Jurkat, Clone E6-1 (cell line): ENCODE measurements at regions not wholly inside any gene's neighbourhood (a gene's known extent, or its start where the extent isn't known, plus 50 kb on each side); places are given as distances from the start of the nearest gene placed in this dataset.
"Not testable (repeated sequence)": the region's sequence is repeated elsewhere in the genome, so short reads cannot be mapped to it uniquely, and the experiment has no call there.

ENCODE experiments used
- DNase-seq: peaks from one replicate; pipeline ENCODE4 v3.0.0-alpha.2; 2011; ENCODE audit warnings: low read depth, low spot score
- H3K4me3 ChIP-seq: 2 replicates; pipeline ENCODE4 v1.5.1; 2011; ENCODE audit warnings: mild to moderate bottlenecking, low read length, control low read depth, moderate library complexity

- H3K4me3 ChIP-seq, result no peak overlapping the region
- no peak for DNase-seq
Measured at GRCh38 chr4:189845145-189845846, 95.4 kb upstream of the FRG1 start.

GRCh38 chr4:189846094-189846493 is 94.6 kb upstream of the FRG1 start:
- not testable (repeated sequence) for H3K4me3 ChIP-seq, DNase-seq

DNA sequence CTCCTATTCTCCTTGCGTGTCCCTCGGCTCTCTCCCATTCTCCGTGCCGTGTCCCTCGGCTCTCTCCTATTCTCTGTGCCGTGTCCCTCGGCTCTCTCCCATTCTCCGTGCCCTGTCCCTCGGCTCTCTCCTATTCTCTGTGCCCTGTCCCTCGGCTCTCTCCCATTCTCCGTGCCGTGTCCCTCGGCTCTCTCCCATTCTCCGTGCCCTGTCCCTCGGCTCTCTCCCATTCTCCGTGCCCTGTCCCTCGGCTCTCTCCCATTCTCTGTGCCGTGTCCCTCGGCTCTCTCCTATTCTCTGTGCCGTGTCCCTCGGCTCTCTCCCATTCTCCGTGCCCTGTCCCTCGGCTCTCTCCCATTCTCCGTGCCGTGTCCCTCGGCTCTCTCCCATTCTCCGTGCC is 94.1 kb upstream of the FRG1 start:
- DNase-seq, H3K4me3 ChIP-seq: not testable (repeated sequence)

- not testable (repeated sequence) for H3K4me3 ChIP-seq, DNase-seq
Measured at GRCh38 chr4:189848672-189849071, 92.0 kb upstream of the FRG1 start.

DNA sequence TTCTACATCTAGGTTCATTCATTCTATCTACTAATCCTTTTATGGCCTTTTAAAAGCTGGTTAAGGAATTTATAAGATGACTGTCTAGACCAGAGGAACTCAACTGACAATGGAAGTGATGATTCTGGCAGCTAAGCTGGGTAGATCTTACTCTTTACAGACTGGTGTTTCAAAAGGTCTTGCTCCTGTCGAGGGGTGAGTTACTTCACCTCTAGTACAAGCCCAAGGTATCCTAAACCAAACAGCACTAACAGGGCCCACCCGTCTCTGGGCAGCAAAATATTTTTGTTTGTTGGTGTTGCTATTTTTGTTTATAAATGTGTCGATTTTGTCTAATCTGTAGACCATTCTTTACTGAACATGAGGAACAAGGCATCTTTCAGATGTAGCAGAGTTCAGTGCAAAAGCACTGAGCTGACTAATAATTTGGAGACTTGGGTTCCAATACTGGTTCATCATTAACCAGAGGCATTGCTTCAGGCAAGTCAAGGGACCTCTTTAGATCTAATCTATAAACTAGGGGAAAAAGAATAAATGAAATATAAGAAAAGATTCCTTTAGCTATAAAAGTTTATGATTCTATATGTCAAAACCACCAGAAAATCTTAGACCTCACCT is 90.3 kb upstream of the FRG1 start:
- no peak overlapping the region for H3K4me3 ChIP-seq
- DNase-seq, result no peak

- H3K4me3 ChIP-seq, result no peak overlapping the region
- no peak for DNase-seq
Measured at GRCh38 chr4:189858435-189858834, 82.2 kb upstream of the FRG1 start.

DNA sequence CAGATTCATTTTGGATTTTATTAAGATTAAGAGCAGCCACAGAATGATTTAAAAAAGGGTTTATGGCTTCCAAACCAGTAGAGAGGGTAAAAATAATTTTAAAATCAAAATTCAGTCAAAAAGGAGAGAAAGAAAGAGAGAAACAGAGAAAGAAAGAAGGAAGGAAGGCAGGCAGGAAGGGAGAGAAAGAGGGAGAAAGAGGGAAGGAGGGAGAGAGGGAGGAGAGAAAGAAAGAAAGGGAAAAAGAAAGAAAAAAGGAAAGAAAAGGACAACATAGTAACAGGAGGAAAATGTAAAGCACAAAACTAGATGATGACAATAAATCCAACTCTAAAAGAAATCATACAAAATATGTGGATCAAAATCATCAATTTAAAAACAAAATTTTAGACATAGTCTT is 79.6 kb upstream of the FRG1 start:
- H3K4me3 ChIP-seq, result no peak overlapping the region
- no peak for DNase-seq

DNA sequence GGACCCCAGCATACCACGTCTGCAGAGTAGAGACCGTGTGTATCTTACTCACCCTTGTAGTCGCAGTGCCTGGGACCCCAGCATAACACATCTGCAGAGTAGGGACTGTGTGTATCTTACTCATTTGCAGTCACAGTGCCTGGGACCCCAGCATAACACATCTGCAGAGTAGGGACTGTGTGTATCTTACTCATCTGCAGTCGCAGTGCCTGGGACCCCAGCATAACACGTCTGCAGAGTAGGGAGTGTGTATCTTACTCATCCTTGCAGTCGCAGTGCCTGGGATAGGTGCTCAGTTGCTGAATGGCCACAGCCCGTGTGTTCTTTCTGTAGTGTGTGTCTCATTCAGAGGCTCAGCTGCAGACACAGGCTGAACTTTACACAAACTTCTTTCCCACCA is 71.4 kb upstream of the FRG1 start:
- no peak for DNase-seq
- no peak overlapping the region for H3K4me3 ChIP-seq

- no peak overlapping the region for H3K4me3 ChIP-seq
- no peak for DNase-seq
Measured at GRCh38 chr4:189870511-189871234, 70.0 kb upstream of the FRG1 start.

GRCh38 chr4:189874591-189874990 is 66.1 kb upstream of the FRG1 start:
- no peak overlapping the region for H3K4me3 ChIP-seq
- no peak for DNase-seq

DNA sequence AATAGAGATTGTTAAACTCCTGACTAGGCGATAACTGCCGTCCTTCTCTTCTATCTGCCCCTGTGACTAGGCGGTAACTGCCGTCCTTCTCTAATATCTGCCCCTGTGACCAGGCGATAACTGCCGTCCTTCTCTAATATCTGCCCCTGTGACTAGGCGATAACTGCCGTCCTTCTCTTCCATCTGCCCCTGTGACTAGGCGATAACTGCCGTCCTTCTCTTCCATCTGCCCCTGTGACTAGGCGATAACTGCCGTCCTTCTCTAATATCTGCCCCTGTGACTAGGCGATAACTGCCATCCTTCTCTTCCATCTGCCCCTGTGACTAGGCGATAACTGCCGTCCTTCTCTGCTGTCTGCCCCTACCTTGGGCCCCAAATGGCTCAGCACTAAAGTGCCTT is 59.5 kb upstream of the FRG1 start:
- DNase-seq, H3K4me3 ChIP-seq: not testable (repeated sequence)

- H3K4me3 ChIP-seq, DNase-seq: not testable (repeated sequence)
Measured at GRCh38 chr4:189888407-189888806, 52.3 kb upstream of the FRG1 start.
